ENCODE measurements at regions not wholly inside any gene's neighbourhood (a gene's known extent, or its start where the extent isn't known, plus 50 kb on each side); places are given as distances from the start of the nearest gene placed in this dataset.
"Not testable (repeated sequence)": the region's sequence is repeated elsewhere in the genome, so short reads cannot be mapped to it uniquely, and the experiment has no call there.

- Histone ChIP-seq H3K36me3 (ENCODE audit: control insufficient read depth, insufficient read depth, low read length) (no peaks in the 10 kb centered on the region), H3K27ac (ENCODE audit: low read length) (no peak overlapping the region), H3K4me1 (ENCODE audit: control insufficient read depth, insufficient read depth, low read length) (peaks cover 14% of the 10 kb centered on the region), H3K27me3 (ENCODE audit: control insufficient read depth, insufficient read depth, low read length) (peaks cover 16% of the 10 kb centered on the region), H3K9me3 (ENCODE audit: control insufficient read depth, insufficient read depth, low read length) (no peaks in the 10 kb centered on the region), H3K4me3 (ENCODE audit: low read length) (no peak overlapping the region)
- no peak overlapping the region for H3K27ac Mint-ChIP-seq
- H3K9me3 Mint-ChIP-seq: no peaks in the 10 kb centered on the region
- TF ChIP-seq CTCF (IDR thresholded peaks at IDR 0.05): no peak
- ATAC-seq (no peak), DNase-seq (no peak)
- H3K36me3 Mint-ChIP-seq: no peaks in the 10 kb centered on the region
- no peak overlapping the region for H3K4me3 Mint-ChIP-seq
- H3K4me1 Mint-ChIP-seq: peaks cover 17 to 22% of the 10 kb centered on the region in 2 donors
- 97% methylated on average over 26 of the region's 26 CpGs for WGBS (ENCODE audit: insufficient coverage)
- intact Hi-C loops (cut with micrococcal nuclease): no loop called here
- peaks cover 49 to 71% of the 10 kb centered on the region in 2 donors for H3K27me3 Mint-ChIP-seq (ENCODE audit: low read depth in 2 of 2)
These were observed 98.6 kb upstream of the IGF1R start for GRCh38 chr15:98549741-98550140.

DNA sequence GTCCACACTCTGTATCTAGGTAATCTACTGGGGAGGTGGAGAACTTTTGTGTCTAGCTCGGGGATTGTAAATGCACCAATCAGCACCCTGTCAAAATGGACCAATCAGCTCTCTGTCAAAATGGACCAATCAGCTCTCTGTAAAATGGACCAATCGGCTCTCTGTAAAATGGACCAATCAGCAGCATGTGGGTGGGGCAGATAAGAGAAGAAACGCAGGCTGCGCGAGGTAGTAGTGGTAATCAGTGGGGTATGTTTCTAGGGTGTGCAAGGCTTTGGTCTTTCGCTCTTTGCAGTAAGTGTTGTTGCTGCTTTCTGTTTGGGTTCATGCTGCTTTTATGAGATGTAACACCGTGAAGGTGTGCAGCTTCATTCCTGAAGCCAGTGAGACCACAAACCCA lies 98.0 kb upstream of the IGF1R start:
- H3K9me3 ChIP-seq (ENCODE audit: control insufficient read depth, insufficient read depth, low read length); H3K4me3 Mint-ChIP-seq; ATAC-seq; H3K27ac Mint-ChIP-seq; H3K36me3 Mint-ChIP-seq; H3K27ac ChIP-seq (ENCODE audit: low read length); DNase-seq; intact Hi-C loops (cut with micrococcal nuclease); H3K4me3 ChIP-seq (ENCODE audit: low read length); H3K36me3 ChIP-seq (ENCODE audit: control insufficient read depth, insufficient read depth, low read length); H3K9me3 Mint-ChIP-seq: not testable (repeated sequence)
- Mint-ChIP-seq H3K4me1 (peaks cover 17 to 22% of the 10 kb centered on the region in 2 donors), H3K27me3 (ENCODE audit: low read depth in 2 of 2) (peaks cover 48 to 64% of the 10 kb centered on the region in 2 donors)
- Histone ChIP-seq H3K27me3 (ENCODE audit: control insufficient read depth, insufficient read depth, low read length) (peaks cover 16% of the 10 kb centered on the region), H3K4me1 (ENCODE audit: control insufficient read depth, insufficient read depth, low read length) (peaks cover 14% of the 10 kb centered on the region)
- WGBS (ENCODE audit: insufficient coverage): 96% methylated on average over 7 of the region's 7 CpGs

GRCh38 chr15:98551936-98552562 lies 96.3 kb upstream of the IGF1R start:
- Histone ChIP-seq H3K4me1 (ENCODE audit: control insufficient read depth, insufficient read depth, low read length) (peaks cover 14% of the 10 kb centered on the region), H3K9me3 (ENCODE audit: control insufficient read depth, insufficient read depth, low read length) (no peaks in the 10 kb centered on the region), H3K4me3 (ENCODE audit: low read length) (no peak overlapping the region), H3K27ac (ENCODE audit: low read length) (no peak overlapping the region), H3K36me3 (ENCODE audit: control insufficient read depth, insufficient read depth, low read length) (no peaks in the 10 kb centered on the region), H3K27me3 (ENCODE audit: control insufficient read depth, insufficient read depth, low read length) (peaks cover 16% of the 10 kb centered on the region)
- ATAC-seq (no peak), DNase-seq (no peak)
- H3K9me3 Mint-ChIP-seq: no peaks in the 10 kb centered on the region
- peaks cover 41 to 51% of the 10 kb centered on the region in 2 donors for H3K27me3 Mint-ChIP-seq (ENCODE audit: low read depth in 2 of 2)
- no peak for TF ChIP-seq CTCF (IDR thresholded peaks at IDR 0.05)
- no peaks in the 10 kb centered on the region for H3K36me3 Mint-ChIP-seq
- H3K27ac Mint-ChIP-seq: no peak overlapping the region
- WGBS (ENCODE audit: insufficient coverage): 90% methylated on average over 11 of the region's 11 CpGs
- intact Hi-C loops (cut with micrococcal nuclease): no loop called here
- no peak overlapping the region for H3K4me3 Mint-ChIP-seq
- peaks cover 17 to 22% of the 10 kb centered on the region in 2 donors for H3K4me1 Mint-ChIP-seq

- TF ChIP-seq CTCF (IDR thresholded peaks at IDR 0.05): no peak
- Histone ChIP-seq H3K9me3 (ENCODE audit: control insufficient read depth, insufficient read depth, low read length) (no peaks in the 10 kb centered on the region), H3K4me3 (ENCODE audit: low read length) (no peak overlapping the region), H3K27me3 (ENCODE audit: control insufficient read depth, insufficient read depth, low read length) (no peaks in the 10 kb centered on the region), H3K4me1 (ENCODE audit: control insufficient read depth, insufficient read depth, low read length) (no peaks in the 10 kb centered on the region), H3K27ac (ENCODE audit: low read length) (no peak overlapping the region), H3K36me3 (ENCODE audit: control insufficient read depth, insufficient read depth, low read length) (no peaks in the 10 kb centered on the region)
- 93% methylated on average over 4 of the region's 6 CpGs for WGBS (ENCODE audit: insufficient coverage)
- intact Hi-C loops (cut with micrococcal nuclease): no loop called here
- ATAC-seq (no peak), DNase-seq (no peak)
- H3K27ac Mint-ChIP-seq: no peak overlapping the region
- H3K36me3 Mint-ChIP-seq: no peaks in the 10 kb centered on the region
- no peaks in the 10 kb centered on the region for H3K4me1 Mint-ChIP-seq
- H3K4me3 Mint-ChIP-seq: no peak overlapping the region
- peaks cover 23 to 27% of the 10 kb centered on the region in 2 donors for H3K27me3 Mint-ChIP-seq (ENCODE audit: low read depth in 2 of 2)
- no peaks in the 10 kb centered on the region for H3K9me3 Mint-ChIP-seq
These were observed 93.8 kb upstream of the IGF1R start for GRCh38 chr15:98554272-98555172.

Measured in natural killer cell (primary cell).